ENCODE measurements at regions not wholly inside any gene's neighbourhood (a gene's known extent, or its start where the extent isn't known, plus 50 kb on each side); places are given as distances from the start of the nearest gene placed in this dataset.

DNA sequence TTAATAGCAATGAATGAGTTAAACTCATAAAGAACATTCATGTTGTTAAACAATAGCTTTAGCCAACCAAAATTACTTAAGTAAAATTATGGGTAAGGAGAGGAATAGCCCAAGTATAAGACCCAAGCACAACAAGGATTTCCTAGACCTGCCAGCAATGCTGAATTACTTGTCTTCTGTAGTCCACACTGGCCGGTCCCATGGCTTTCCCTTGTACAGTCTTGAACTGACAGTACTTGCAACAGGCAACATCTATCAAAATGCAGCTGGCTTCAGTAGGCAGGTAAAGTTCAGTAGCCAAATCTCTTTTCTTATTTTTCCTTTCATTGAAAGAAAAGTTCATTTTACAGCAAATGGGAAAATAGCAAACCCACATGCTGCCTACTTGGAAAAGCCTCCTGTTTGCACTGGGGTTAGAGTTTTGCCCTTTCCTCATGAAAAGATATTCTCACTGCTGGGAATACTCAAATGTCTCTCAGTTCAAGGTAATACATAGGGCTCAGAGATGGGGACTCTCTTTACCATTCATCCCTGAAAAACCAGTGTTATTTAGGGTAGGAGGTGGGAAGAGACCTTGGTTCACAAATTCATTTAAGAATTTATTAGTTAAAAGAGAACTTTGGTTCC lies 222.8 kb downstream of the TTLL7 start:
- no peak for DNase-seq (ENCODE audit: low read depth)

DNA sequence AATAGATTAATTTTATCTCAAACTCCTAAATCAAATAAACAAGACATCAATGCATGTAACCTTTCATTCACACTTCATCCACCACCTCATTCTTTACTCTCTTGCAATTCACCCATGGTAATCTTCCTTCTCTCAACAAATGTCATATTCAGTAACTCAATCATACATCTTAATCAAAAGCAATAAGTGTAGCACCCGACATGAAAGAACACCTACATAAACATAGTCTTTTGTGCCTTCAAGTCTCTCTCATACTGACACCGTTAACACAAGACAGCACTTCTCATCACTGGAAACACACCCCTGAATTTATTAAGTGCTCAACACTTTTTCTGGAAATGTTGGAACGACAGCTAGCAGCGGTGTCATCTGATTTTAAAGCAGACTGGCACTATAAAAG lies 225.9 kb downstream of the TTLL7 start:
- no peak overlapping the region for H3K4me3 ChIP-seq (ENCODE audit: low read depth, low read length)
- DNase-seq (ENCODE audit: low read depth) = no peak
- TF ChIP-seq, protein P1, sequence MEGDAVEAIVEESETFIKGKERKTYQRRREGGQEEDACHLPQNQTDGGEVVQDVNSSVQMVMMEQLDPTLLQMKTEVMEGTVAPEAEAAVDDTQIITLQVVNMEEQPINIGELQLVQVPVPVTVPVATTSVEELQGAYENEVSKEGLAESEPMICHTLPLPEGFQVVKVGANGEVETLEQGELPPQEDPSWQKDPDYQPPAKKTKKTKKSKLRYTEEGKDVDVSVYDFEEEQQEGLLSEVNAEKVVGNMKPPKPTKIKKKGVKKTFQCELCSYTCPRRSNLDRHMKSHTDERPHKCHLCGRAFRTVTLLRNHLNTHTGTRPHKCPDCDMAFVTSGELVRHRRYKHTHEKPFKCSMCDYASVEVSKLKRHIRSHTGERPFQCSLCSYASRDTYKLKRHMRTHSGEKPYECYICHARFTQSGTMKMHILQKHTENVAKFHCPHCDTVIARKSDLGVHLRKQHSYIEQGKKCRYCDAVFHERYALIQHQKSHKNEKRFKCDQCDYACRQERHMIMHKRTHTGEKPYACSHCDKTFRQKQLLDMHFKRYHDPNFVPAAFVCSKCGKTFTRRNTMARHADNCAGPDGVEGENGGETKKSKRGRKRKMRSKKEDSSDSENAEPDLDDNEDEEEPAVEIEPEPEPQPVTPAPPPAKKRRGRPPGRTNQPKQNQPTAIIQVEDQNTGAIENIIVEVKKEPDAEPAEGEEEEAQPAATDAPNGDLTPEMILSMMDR (IDR thresholded peaks at IDR 0.05; ENCODE audit: insufficient read depth, low read length) = no peak

More for the DNA sequence above, 222.8 kb downstream of the TTLL7 start:
- H3K4me3 ChIP-seq (ENCODE audit: low read depth, low read length) = no peak overlapping the region
- TF ChIP-seq, protein P1 (IDR thresholded peaks at IDR 0.05; ENCODE audit: insufficient read depth, low read length) = no peak

DNA sequence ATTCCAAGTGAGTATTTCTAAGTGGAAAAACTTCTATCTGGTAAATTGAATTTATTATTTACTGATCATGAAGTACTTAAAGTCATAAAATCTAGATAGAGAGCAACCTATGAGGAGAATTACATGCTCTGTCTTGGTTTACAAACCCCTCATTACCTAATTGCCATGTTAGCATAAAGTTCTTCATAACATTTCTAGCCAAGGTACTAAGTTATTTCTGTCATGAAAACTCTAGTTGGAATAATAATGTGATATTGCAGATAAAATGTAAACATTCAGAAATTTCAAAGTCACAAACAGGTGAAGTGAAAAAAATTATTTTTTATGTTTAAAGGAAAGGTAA lies 228.6 kb downstream of the TTLL7 start:
- H3K4me3 ChIP-seq (ENCODE audit: low read depth, low read length) = no peak overlapping the region
- DNase-seq (ENCODE audit: low read depth) = no peak
- TF ChIP-seq, protein P1 (IDR thresholded peaks at IDR 0.05; ENCODE audit: insufficient read depth, low read length) = no peak

DNA sequence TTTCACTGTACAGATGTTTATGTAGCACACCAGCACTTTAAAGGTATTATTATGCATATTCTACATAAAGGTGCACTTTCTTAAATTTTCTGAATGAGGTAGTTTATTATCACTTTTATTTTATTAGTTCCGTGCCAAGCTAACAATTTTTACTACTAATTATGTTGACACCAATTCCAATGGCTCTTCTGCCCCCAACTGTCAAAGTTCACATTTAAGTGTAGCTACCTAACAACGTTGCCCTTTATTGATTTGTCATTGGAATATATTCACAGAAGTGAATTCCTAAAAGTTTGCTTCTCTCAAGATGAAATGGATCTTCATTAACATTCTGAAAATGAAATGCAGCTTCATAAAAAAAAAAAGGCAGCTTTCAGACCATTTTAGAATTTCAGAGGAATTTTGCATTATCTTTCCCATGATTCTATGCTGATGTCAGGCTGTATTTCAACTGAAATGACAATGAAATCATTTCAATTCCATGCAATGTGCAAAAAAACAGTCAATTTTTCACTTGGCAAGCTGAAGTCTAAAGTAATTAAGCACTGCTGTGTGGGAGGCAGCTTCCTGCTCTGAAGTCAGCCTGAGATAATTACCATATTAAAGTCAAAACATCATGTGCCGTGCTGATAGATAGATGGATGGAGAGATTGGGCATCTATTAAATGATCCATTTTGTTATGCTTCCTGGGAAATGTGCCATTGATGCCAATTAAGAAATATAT lies 229.2 kb downstream of the TTLL7 start:
- TF ChIP-seq, protein P1 (IDR thresholded peaks at IDR 0.05; ENCODE audit: insufficient read depth, low read length) = no peak
- DNase-seq (ENCODE audit: low read depth) = no peak

DNA sequence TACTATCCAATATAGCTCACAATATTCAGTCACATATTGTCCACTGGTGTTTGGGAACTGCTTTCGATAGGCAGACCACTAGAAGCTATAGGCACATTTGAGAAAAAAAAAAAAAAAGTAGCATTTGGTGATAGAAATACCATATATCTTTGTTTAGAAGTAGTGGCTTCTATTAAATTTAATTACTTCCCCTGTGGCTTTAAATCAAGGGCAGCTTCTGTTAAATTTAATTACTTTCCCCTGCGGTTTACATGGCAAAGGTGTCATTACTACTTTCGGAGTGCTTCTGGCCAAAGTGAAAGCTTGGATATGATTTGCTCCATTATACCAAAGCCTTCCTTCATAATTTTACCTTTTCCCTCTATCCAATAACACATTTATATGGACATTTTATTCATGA lies 229.9 kb downstream of the TTLL7 start:
- no peak overlapping the region for H3K4me3 ChIP-seq (ENCODE audit: low read depth, low read length)
- no peak for DNase-seq (ENCODE audit: low read depth)
- TF ChIP-seq, protein P1 (IDR thresholded peaks at IDR 0.05; ENCODE audit: insufficient read depth, low read length) = no peak

More for the DNA sequence above, 229.2 kb downstream of the TTLL7 start:
- H3K4me3 ChIP-seq (ENCODE audit: low read depth, low read length) = no peak overlapping the region

DNA sequence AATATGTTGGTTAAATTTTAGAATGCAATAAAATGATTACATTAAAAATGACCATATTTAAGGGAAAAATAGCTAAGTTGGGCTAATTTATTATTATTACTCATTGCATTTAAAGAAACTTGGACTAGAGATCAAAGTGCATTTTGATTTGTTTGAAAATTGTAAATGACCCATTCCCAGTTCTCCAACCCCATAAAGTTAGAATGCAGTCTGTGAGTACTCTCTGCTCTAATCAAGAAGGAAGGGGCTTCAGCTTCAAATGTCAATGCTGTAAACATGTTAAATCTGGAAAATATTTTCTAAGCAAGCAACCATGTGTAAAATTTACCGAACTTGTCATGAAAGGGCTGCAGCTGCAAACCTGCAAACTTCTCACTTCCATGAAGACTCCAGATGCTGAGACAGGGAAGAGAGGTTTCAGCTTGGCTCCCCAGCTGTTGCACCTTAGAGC lies 232.7 kb downstream of the TTLL7 start:
- no peak for DNase-seq (ENCODE audit: low read depth)
- TF ChIP-seq, protein P1 (IDR thresholded peaks at IDR 0.05; ENCODE audit: insufficient read depth, low read length) = no peak
- H3K4me3 ChIP-seq (ENCODE audit: low read depth, low read length) = no peak overlapping the region
